GM12872 (cell line): ENCODE measurements at regions not wholly inside any gene's neighbourhood (a gene's known extent, or its start where the extent isn't known, plus 50 kb on each side); places are given as distances from the start of the nearest gene placed in this dataset.

Source experiments
- CTCF ChIP-seq: IDR thresholded peaks from 3 replicates; pipeline ENCODE4 v1.5.1; 2011; ENCODE audit warnings: low read depth, mild to moderate bottlenecking, low read length, moderate library complexity; ENCODE audit not compliant: insufficient read depth

- TF ChIP-seq CTCF = no peak
Measured at GRCh38 chr16:58962811-58963210, 228.7 kb upstream of the GOT2 start.

- TF ChIP-seq CTCF = no peak
Measured at GRCh38 chr16:58960484-58960883, 226.4 kb upstream of the GOT2 start.

- TF ChIP-seq CTCF = no peak
Measured at GRCh38 chr16:58960034-58960433, 225.9 kb upstream of the GOT2 start.

GRCh38 chr16:58958749-58959148 is 224.6 kb upstream of the GOT2 start:
- TF ChIP-seq CTCF = no peak

- TF ChIP-seq CTCF = no peak
Measured at GRCh38 chr16:58948244-58948643, 214.1 kb upstream of the GOT2 start.

GRCh38 chr16:58940609-58941008 is 206.5 kb upstream of the GOT2 start:
- no peak for TF ChIP-seq CTCF

- TF ChIP-seq CTCF = no peak
Measured at GRCh38 chr16:58938811-58939210, 204.7 kb upstream of the GOT2 start.

- TF ChIP-seq CTCF = no peak
Measured at GRCh38 chr16:58937661-58938060, 203.5 kb upstream of the GOT2 start.
